ENCODE measurements at regions not wholly inside any gene's neighbourhood (a gene's known extent, or its start where the extent isn't known, plus 50 kb on each side); places are given as distances from the start of the nearest gene placed in this dataset.

DNA sequence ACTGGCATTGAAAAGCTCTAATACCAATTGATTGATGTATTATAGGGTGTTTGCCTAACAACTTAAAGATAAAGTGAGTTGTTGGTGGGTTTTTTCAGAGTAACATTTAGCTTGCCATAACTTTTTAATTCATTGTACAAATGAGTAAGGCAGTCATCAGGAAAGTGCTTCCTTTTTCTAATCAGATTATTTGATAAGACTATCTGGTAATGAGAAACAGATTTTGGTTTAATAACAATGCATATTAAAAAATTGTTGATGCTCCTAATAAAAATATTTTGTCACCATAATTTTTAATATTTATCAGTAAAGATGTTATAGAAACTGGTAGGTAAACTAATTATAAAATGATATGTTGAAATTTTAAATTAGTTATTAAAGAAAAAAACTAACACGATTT, 51.3 kb downstream of the BLTP1 start:
- Mint-ChIP-seq H3K4me1 (peaks cover 7% of the 10 kb centered on the region), H3K27ac (ENCODE audit: low read depth) (no peak overlapping the region), H3K9me3 (no peaks in the 10 kb centered on the region), H3K4me3 (no peak overlapping the region), H3K36me3 (ENCODE audit: insufficient read depth) (peaks cover 34% of the 10 kb centered on the region), H3K27me3 (no peaks in the 10 kb centered on the region)
- ATAC-seq (replicated peaks; ENCODE audit: extremely low read depth, poor library complexity, severe bottlenecking): no peak
- no peak for DNase-seq (ENCODE audit: low spot score in 2 of 2)

DNA sequence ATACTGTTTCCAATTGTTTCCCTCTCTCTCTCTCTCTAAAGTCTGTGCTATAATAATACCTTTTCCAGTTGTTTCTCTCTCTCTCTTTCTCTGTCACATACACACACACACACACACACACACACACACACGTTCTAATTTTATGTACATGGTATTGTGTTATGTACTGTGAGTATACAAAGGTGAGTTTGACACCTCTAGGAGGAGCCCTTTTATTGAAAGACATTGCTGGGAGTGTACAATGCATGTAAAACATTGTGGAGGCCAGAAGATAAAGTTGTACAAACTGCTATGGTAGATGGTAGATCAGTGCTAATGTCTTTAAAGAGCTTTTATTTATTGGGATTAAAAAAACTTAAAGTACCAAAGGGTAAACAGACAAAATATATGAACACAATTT, 53.6 kb downstream of the BLTP1 start:
- Mint-ChIP-seq H3K27me3 (no peaks in the 10 kb centered on the region), H3K36me3 (ENCODE audit: insufficient read depth) (peaks cover 29% of the 10 kb centered on the region), H3K4me1 (peaks cover 7% of the 10 kb centered on the region), H3K9me3 (no peaks in the 10 kb centered on the region), H3K4me3 (no peak overlapping the region), H3K27ac (ENCODE audit: low read depth) (peak overlapping the region; percentile 23)
- ATAC-seq (replicated peaks; ENCODE audit: extremely low read depth, poor library complexity, severe bottlenecking): no peak
- DNase-seq (ENCODE audit: low spot score in 2 of 2): no peak

DNA sequence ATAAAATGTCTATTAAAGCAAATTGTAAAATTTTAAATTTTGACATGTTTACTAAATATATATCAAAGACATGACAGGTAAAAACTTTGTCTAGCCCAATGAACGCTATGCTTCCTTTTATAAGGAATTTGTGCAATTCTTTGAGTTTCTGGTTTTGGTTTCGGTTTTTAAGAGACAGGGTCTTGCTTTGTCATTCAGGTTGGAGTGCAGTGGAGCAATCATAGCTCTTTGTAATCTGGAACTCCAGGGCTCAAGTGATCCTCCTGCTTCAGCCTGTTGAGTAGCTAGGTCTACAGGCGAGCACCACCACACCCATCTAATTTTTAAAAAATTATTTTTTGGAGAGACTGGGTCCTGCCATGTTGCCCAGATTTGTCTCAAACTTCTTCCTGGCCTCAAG, 60.7 kb downstream of the BLTP1 start:
- H3K27me3 Mint-ChIP-seq: no peaks in the 10 kb centered on the region
- H3K9me3 Mint-ChIP-seq: no peaks in the 10 kb centered on the region
- DNase-seq (ENCODE audit: low spot score in 2 of 2) (no peak), ATAC-seq (replicated peaks; ENCODE audit: extremely low read depth, poor library complexity, severe bottlenecking) (no peak)
- H3K4me3 Mint-ChIP-seq: no peak overlapping the region
- peaks cover 17% of the 10 kb centered on the region for H3K36me3 Mint-ChIP-seq (ENCODE audit: insufficient read depth)
- H3K27ac Mint-ChIP-seq (ENCODE audit: low read depth): no peak overlapping the region
- peaks cover 26% of the 10 kb centered on the region for H3K4me1 Mint-ChIP-seq

DNA sequence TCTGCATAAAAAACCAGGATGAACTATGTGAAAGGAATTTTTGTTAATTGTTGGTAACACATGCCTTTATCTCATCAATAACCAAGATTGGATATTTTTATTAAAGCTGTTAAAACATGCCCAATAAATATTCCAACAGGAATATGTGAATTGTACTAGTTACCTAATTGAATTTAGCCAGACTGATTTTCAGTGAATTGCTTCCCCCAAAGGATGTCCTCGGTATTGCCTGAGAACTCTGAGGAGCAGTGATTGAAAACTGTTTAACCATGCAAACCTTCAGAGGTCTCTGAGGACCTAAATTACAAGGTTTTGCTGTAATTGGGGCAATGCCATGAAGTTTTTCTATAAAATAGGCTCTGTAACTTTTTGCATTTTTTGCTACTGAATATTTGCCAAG, 66.6 kb downstream of the BLTP1 start:
- H3K4me1 Mint-ChIP-seq: peaks cover 41% of the 10 kb centered on the region
- no peaks in the 10 kb centered on the region for H3K27me3 Mint-ChIP-seq
- peaks cover 25% of the 10 kb centered on the region for H3K36me3 Mint-ChIP-seq (ENCODE audit: insufficient read depth)
- DNase-seq (ENCODE audit: low spot score in 2 of 2): no peak
- H3K27ac Mint-ChIP-seq (ENCODE audit: low read depth): no peak overlapping the region
- no peak overlapping the region for H3K4me3 Mint-ChIP-seq
- no peak for ATAC-seq (replicated peaks; ENCODE audit: extremely low read depth, poor library complexity, severe bottlenecking)
- no peaks in the 10 kb centered on the region for H3K9me3 Mint-ChIP-seq

DNA sequence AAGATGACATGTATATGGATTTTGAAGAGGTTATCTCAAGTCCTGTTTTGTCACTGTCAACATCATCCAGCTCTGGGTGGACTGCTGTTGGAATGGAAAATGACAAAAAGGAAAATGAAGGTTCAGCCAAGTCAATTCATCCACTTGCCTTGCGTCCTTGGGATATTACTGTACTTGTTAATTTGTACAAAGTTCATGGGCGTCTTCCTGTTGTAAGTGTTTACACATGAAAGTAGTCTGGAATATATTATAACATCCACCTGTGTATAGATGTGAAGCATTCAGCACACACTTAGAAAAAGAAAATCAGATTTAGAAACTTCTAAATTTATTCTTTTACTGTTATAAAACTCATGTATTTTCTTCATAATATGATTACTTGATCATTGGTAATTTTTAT, 67.2 kb downstream of the BLTP1 start:
- peak overlapping the region; percentile 71 for H3K27ac Mint-ChIP-seq (ENCODE audit: low read depth)
- H3K9me3 Mint-ChIP-seq: no peaks in the 10 kb centered on the region
- no peak overlapping the region for H3K4me3 Mint-ChIP-seq
- H3K27me3 Mint-ChIP-seq: no peaks in the 10 kb centered on the region
- H3K36me3 Mint-ChIP-seq (ENCODE audit: insufficient read depth): peaks cover 26% of the 10 kb centered on the region
- DNase-seq (ENCODE audit: low spot score in 2 of 2) (no peak), ATAC-seq (replicated peaks; ENCODE audit: extremely low read depth, poor library complexity, severe bottlenecking) (no peak)
- H3K4me1 Mint-ChIP-seq: peaks cover 41% of the 10 kb centered on the region

DNA sequence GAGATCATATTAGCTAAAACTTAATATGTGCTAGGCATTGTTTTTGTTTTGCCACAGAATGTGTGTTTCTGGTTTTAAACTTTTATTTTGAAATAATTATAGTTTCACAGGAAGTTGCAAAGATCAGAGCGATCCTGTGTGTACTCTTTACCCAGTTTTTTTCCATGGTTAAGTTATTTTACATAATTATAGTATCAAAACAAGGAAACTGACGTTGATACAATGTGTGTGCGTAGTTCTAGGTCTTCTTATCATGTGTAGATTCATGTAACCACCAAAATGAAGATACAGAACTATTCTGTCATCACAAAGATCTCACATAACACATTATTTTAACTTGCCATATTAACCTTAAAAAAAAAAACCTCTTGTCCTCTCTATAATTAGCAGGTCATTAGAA, 69.2 kb downstream of the BLTP1 start:
- Mint-ChIP-seq H3K27ac (ENCODE audit: low read depth) (peak overlapping the region; percentile 71), H3K9me3 (no peaks in the 10 kb centered on the region), H3K4me3 (no peak overlapping the region), H3K27me3 (no peaks in the 10 kb centered on the region), H3K36me3 (ENCODE audit: insufficient read depth) (peaks cover 32% of the 10 kb centered on the region), H3K4me1 (peaks cover 34% of the 10 kb centered on the region)
- DNase-seq (ENCODE audit: low spot score in 2 of 2): no peak
- peak; percentile 78 for ATAC-seq (replicated peaks; ENCODE audit: extremely low read depth, poor library complexity, severe bottlenecking)

DNA sequence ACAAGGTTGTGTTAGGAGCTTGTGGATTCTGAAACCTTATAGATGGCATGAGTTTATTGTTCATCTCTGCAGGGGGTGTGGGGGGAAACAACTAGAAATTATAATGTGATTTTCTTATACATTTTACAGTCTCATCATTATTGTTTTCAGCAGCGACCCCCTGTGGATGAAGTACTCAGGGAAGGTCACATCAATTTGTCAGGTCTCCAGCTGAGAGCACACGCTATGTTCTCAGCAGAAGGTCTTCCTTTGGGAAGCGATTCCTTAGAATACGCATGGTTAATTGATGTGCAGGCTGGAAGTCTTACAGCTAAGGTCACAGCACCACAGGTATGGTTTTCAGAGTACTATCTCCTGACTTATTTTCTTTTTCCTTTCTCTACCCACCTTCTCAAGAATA, 72.2 kb downstream of the BLTP1 start:
- no peak overlapping the region for H3K4me3 Mint-ChIP-seq
- no peak overlapping the region for H3K27ac Mint-ChIP-seq (ENCODE audit: low read depth)
- H3K27me3 Mint-ChIP-seq: no peaks in the 10 kb centered on the region
- no peaks in the 10 kb centered on the region for H3K9me3 Mint-ChIP-seq
- peaks cover 34% of the 10 kb centered on the region for H3K36me3 Mint-ChIP-seq (ENCODE audit: insufficient read depth)
- H3K4me1 Mint-ChIP-seq: peaks cover 17% of the 10 kb centered on the region
- no peak for DNase-seq (ENCODE audit: low spot score in 2 of 2)
- ATAC-seq (replicated peaks; ENCODE audit: extremely low read depth, poor library complexity, severe bottlenecking): no peak

DNA sequence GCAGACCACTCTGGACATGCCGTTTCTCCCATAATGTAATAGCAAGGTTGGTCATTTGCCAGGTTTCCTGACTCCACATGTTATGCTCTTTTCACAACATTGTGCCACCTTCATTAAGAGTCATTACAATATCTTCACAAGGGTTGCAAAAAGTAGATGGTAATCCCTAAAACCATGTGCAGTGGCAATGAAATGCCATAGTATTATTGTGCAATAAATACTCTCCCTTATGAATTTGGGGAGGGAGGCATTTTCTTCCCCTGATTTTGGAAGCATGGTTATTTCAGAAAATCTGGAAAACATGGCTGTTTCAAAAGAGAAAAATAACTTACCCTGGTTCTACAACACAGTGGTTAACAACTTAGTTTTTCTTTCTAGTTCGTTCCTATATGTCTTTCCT, 75.1 kb downstream of the BLTP1 start:
- Mint-ChIP-seq H3K27ac (ENCODE audit: low read depth) (no peak overlapping the region), H3K4me3 (no peak overlapping the region), H3K4me1 (peaks cover 4% of the 10 kb centered on the region), H3K36me3 (ENCODE audit: insufficient read depth) (peaks cover 27% of the 10 kb centered on the region), H3K27me3 (no peaks in the 10 kb centered on the region), H3K9me3 (no peaks in the 10 kb centered on the region)
- DNase-seq (ENCODE audit: low spot score in 2 of 2) (no peak), ATAC-seq (replicated peaks; ENCODE audit: extremely low read depth, poor library complexity, severe bottlenecking) (no peak)

DNA sequence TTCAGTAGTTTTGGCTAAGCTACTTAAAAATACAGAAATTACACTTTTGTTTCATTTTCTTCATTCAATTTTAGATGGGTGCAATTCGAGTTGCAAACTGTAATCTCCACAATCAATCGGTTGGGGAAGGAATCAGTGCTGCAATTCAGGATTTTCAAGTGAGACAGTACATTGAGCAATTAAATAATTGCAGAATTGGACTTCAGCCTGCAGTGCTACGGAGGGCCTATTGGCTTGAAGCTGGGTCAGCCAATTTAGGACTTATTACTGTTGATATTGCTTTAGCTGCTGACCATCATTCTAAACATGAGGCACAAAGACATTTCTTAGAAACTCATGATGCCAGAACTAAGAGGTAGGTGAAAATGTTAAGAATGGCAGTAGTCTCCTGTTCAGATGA, 77.7 kb downstream of the BLTP1 start:
- Mint-ChIP-seq H3K27me3 (no peaks in the 10 kb centered on the region), H3K9me3 (no peaks in the 10 kb centered on the region), H3K4me3 (no peak overlapping the region), H3K27ac (ENCODE audit: low read depth) (peak overlapping the region; percentile 36), H3K36me3 (ENCODE audit: insufficient read depth) (peaks cover 19% of the 10 kb centered on the region), H3K4me1 (peaks cover 9% of the 10 kb centered on the region)
- ATAC-seq (replicated peaks; ENCODE audit: extremely low read depth, poor library complexity, severe bottlenecking): no peak
- DNase-seq (ENCODE audit: low spot score in 2 of 2): no peak

DNA sequence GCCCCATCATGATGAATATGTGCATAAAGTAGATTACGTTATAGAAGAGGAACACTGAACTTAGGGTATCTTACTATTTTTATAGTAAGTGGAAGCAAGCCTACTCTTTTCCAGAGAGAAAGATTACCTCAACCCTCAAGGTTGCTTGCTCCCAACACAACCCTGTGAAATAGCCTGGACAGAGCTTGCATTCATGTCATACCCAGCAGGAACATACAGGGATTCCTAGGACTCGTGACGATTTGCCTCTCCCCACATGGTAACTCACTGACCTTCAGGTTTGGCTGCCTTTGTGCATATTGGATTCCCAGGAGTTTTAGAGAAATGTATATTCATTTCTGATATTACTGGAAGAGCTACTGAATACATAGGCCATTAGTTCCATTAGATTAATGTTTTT, 80.5 kb downstream of the BLTP1 start:
- H3K4me3 Mint-ChIP-seq: no peak overlapping the region
- no peak overlapping the region for H3K27ac Mint-ChIP-seq (ENCODE audit: low read depth)

DNA sequence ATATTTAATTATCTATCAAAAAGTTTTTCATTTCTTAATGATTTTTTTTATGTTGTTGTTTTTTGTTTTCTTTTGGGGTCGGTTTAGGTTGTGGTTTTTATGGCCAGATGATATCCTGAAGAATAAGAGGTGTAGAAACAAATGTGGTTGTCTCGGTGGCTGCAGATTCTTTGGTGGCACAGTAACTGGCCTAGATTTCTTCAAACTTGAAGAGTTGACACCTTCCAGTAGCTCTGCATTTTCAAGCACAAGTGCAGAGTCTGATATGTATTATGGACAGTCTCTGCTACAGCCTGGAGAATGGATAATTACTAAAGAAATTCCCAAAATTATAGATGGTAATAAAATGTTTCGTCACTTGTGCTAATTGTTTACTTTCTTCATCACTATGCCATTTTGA, 82.6 kb downstream of the BLTP1 start:
- H3K4me1 Mint-ChIP-seq: peaks cover 11% of the 10 kb centered on the region
- DNase-seq (ENCODE audit: low spot score in 2 of 2): no peak
- no peak for ATAC-seq (replicated peaks; ENCODE audit: extremely low read depth, poor library complexity, severe bottlenecking)
- no peaks in the 10 kb centered on the region for H3K27me3 Mint-ChIP-seq
- H3K27ac Mint-ChIP-seq (ENCODE audit: low read depth): no peak overlapping the region
- H3K9me3 Mint-ChIP-seq: no peaks in the 10 kb centered on the region
- no peak overlapping the region for H3K4me3 Mint-ChIP-seq
- peaks cover 18% of the 10 kb centered on the region for H3K36me3 Mint-ChIP-seq (ENCODE audit: insufficient read depth)

More for the DNA sequence above, 80.5 kb downstream of the BLTP1 start:
- DNase-seq (ENCODE audit: low spot score in 2 of 2): no peak
- H3K9me3 Mint-ChIP-seq: no peaks in the 10 kb centered on the region
- no peaks in the 10 kb centered on the region for H3K27me3 Mint-ChIP-seq
- no peak for ATAC-seq (replicated peaks; ENCODE audit: extremely low read depth, poor library complexity, severe bottlenecking)
- peaks cover 11% of the 10 kb centered on the region for H3K4me1 Mint-ChIP-seq
- peaks cover 20% of the 10 kb centered on the region for H3K36me3 Mint-ChIP-seq (ENCODE audit: insufficient read depth)

DNA sequence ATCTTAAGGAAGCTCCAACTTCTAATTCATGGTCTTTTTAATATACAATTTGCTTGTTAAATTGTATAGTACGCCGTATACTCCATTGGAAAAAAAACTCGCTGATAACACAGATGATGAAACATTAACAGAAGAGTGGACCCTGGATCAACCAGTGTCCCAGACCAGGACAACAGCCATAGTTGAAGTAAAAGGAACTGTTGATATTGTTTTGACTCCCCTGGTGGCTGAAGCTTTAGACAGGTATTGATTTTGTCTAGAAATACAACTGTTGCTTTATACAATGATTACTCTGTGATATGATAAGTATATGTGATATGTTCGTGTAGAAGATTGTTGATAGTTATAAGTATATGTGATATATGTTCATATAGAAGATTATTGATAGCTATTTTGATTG, 91.7 kb downstream of the BLTP1 start:
- H3K4me3 Mint-ChIP-seq: no peak overlapping the region
- no peak for DNase-seq (ENCODE audit: low spot score in 2 of 2)
- H3K4me1 Mint-ChIP-seq: no peaks in the 10 kb centered on the region
- H3K27me3 Mint-ChIP-seq: no peaks in the 10 kb centered on the region
- H3K9me3 Mint-ChIP-seq: no peaks in the 10 kb centered on the region
- no peak overlapping the region for H3K27ac Mint-ChIP-seq (ENCODE audit: low read depth)
- peaks cover 36% of the 10 kb centered on the region for H3K36me3 Mint-ChIP-seq (ENCODE audit: insufficient read depth)
- ATAC-seq (replicated peaks; ENCODE audit: extremely low read depth, poor library complexity, severe bottlenecking): no peak

DNA sequence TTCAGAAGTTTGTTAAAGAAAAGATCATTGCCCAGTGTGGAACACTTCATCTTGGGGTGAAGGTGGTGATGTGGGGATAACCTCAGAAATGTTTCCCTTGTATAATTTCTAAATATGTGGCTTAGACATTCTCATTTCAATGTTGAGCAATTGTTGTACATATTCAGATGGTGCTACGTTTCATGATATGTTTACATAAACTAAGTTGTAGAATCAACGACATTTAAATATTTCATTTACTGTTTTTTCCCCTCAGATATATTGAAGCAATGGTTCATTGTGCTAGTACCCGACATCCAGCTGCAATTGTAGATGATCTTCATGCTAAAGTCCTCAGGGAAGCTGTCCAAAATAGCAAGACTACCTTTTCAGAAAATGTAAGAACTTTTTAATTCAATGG, 92.6 kb downstream of the BLTP1 start:
- no peak for ATAC-seq (replicated peaks; ENCODE audit: extremely low read depth, poor library complexity, severe bottlenecking)
- H3K4me3 Mint-ChIP-seq: no peak overlapping the region
- no peaks in the 10 kb centered on the region for H3K9me3 Mint-ChIP-seq
- no peak for DNase-seq (ENCODE audit: low spot score in 2 of 2)
- no peak overlapping the region for H3K27ac Mint-ChIP-seq (ENCODE audit: low read depth)
- peaks cover 40% of the 10 kb centered on the region for H3K36me3 Mint-ChIP-seq (ENCODE audit: insufficient read depth)
- H3K27me3 Mint-ChIP-seq: no peaks in the 10 kb centered on the region
- no peaks in the 10 kb centered on the region for H3K4me1 Mint-ChIP-seq

DNA sequence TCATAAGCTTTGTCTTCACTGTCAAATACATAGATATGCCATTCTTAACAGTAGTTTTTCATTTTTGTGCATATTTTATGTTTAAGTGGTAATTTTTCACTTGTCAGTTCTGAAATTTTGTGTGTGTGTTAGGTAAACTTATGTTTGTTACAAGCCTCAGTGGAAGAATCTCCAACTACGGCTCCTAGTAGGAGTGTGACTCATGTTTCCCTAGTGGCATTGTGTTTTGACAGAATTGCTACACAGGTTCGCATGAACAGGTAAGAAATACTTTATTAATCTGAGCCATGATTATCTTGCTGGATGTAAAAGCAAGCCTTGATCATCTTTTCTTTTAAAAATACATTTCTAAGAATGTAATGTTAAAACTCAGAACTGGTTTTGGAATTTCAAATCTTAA, 94.4 kb downstream of the BLTP1 start:
- H3K27ac Mint-ChIP-seq (ENCODE audit: low read depth): no peak overlapping the region
- ATAC-seq (replicated peaks; ENCODE audit: extremely low read depth, poor library complexity, severe bottlenecking): no peak
- peaks cover 42% of the 10 kb centered on the region for H3K36me3 Mint-ChIP-seq (ENCODE audit: insufficient read depth)
- DNase-seq (ENCODE audit: low spot score in 2 of 2): no peak
- H3K4me3 Mint-ChIP-seq: no peak overlapping the region
- no peaks in the 10 kb centered on the region for H3K4me1 Mint-ChIP-seq
- no peaks in the 10 kb centered on the region for H3K27me3 Mint-ChIP-seq
- no peaks in the 10 kb centered on the region for H3K9me3 Mint-ChIP-seq
